ENCODE measurements at regions not wholly inside any gene's neighbourhood (a gene's known extent, or its start where the extent isn't known, plus 50 kb on each side); places are given as distances from the start of the nearest gene placed in this dataset.

DNA sequence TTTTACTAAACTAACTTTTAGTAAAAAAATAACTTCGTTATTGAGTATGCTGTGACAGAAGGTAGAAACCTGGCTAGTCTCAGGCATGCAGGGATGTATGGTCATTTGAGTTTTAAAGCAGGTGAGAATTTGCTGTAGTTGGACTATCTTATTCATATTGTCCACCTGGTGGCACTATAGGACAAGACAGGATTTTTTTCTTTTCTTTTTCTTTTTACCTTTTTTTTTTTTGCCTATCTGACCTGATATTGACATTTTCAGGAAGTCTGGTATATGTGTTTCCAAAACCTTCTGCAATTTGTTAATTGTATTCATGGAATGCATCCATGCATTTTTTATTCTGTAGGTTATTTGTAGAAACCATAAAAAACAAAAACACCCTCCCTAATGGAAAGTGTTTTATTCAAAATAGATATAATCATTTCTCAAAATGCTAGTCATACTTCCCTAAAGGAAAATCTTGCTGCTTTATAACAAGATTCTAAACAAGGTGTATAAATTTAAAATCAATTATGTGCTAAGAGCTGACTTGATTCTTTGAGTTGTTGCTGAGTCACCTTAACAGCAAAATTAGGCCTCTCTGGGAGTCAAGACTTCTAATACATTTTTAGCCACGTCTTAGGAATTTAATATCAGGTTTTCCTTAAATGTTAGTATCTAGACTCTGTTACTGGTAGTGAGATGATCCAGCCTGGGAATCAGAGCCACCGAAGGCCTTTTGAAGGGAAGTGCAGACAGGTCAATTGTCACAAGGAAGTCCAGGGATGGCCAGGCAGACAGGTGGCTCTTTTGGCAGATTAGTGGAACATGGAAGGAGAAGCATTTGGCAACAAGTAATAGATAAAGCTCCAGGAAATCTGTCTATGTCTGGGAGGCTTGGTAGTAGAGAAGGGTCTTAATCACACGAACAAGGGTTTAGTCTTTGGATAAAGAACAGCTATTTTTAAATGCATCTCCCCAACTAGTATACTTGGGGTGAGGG lies 201.3 kb upstream of the GNPDA2 start:
- peak; percentile 25 for DNase-seq

DNA sequence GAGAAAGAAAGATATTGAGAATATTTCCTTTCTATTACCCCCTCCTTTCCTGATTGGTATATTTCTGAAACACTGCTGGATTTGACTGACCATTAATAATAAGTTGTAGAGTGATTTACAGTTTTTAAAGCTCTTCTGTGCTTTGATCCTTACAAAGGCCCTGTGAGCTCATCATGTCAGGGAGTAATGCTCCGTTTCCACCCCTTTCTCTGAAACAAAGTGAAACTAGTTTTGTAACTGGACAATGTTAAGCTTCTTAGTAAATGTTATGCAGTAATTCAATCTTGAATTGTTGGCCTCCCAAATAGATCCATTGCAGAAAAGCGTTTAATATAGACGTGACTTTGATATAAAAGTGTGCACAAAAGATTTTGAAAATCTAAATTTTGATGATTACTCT lies 190.1 kb upstream of the GNPDA2 start:
- peak; percentile 32 for DNase-seq

DNA sequence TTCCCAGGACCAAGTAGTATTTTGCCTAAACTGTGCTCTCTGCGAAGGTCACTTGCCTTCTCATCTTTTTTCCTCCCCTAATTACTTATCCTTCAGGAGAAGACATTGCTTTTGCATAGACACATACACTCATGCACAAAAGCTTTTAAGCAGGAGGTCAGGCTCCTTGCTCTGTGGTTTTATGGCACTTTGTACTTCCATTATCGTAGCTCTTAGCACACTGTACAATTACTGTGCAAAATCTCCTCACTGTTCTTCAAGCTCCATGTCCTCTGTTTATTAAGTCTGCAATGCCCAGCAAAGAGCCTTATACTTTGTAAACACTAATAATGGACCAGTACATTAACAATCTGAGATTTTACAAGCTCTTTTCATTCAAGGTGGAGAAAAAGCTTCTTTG lies 188.4 kb upstream of the GNPDA2 start:
- no peak for DNase-seq

DNA sequence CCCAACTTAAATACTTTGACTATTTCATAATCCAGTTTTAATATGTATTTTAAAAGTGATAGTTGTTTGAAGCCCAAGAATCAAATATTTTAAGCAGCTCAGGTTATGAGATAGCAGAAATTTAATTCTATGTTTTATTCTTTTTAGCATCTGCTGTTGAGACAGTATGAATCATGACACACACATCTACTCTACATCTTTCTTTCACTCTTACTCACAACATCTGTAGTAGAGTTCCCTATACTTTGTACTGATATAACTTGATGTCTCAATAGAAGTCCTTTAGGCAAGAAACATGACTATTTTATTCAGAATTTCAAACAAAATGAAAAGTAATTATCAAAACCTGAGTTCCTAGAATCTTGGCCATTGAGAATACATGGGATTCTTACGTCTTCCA lies 187.9 kb upstream of the GNPDA2 start:
- DNase-seq, result no peak

DNA sequence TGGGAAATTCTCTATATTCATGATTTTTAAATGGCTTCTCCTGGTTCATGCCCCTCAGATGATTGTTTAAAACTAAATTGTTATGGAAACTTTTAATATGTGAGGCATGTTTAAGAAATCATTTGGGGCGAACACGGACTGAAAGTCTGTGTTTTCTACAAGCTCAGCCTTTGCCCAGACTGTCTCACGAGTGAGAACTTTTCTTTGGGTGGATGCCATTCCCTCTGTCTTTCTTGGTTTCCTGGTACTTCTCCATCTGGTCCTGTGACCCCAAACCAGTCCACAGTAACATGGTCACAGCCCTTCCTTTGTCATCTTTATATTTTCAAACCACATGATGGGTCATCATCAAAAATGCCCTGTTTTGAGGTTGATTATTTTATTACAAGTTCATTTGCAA lies 186.6 kb upstream of the GNPDA2 start:
- no peak for DNase-seq

DNA sequence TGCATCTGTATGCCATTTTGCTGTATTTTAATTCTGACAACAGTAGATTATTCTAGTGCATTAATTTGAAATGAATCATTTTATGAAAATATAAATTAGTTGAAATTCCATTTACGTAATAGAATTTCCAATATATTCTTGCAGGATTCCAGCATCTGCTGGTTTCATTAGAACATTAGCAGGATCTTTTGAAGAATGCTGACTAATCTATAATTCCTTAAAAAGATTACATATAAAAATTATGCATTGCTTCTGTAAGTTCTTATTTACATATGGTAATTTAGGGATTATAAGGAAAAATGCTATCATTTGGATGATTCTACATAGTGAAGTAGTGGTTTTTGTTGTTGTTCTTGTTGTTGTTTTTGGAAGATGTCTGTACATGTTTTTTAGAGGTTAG lies 182.2 kb upstream of the GNPDA2 start:
- no peak for DNase-seq

DNA sequence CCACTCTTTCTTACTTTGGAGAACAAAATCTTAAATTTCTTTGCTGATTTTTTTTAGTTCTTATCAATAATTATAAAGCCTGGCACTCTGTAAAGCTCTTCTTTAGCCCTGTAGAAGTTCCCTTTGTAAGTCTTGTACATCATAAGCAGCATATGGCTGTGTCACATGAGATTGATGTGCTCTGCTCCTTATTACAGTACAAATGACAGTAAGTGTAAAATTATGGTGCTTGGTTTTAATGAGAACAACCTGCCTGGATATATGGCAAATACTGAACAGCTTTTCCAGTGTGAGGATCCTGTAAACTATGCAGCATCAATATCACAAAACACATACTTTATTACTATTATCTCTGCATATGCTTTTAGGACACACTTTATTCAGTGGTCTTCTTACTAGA lies 145.9 kb upstream of the GNPDA2 start:
- DNase-seq, result no peak

DNA sequence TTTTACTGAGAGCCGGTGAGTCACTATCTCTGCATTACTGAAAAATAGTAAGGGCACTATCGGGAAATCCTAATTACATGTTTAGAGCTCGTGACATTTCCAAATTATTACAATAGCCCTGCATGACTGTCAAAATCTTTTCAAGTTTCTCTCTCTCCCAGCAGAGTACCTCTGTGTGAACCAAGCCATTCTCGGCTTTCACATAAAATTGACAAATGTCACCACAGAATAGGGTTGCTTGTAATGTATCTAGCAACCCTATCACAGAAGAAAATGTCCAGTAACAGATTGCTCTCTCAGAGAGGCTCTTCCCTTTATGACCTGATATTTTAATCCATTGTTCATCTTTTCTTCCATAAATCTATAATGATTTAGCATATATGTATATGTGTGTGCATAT lies 144.8 kb upstream of the GNPDA2 start:
- no peak for DNase-seq

DNA sequence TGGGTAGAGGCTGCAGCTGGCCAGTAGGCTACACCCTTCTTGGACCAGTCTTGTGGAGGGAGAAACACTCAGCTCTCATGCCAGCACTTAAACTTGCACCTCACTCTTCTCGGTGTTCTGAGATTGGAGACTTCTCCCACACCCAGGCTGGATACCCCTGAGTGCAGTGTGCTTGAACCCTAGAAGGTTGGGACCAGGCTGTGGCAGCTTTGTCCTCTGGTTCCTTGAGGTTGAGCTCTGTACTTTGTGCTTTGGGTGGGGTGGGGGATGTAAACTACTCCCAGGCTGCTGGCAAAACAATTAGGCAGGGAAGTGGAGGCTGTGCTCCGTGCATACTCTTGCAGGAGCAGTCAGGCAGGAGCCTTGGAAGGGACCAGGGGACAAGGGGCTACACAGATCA lies 143.6 kb upstream of the GNPDA2 start:
- no peak for DNase-seq

DNA sequence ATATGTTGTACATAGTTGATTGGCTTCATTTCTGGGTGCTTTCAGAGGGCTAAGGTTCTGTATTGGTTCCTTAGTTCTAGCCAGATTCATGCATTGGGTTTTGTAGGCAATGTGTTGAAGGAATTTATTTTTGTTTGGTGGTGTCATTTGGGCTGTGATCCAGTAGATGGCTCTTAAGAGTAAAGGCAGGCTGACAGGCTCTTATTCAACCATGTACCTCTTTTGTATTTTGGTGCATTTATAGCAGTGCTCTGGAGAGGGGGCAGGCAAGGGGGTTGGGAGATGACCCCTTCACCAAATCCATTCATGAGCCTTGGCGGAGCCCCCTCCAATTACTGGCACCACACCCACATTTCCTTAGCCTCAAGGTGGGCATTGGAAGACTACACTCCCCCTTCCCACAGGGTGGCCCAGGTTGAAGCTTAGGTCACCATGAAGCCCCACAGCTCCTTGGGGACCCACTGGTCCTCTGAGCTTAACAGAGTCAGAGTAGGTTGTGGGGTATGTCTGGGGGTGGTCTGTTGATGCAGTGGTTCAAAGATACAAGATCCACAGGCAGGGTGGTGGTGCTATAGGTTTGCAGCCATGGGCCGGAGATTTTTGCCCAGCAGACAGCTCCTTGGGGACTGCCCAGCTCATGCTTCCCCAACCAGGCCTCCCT lies 143.0 kb upstream of the GNPDA2 start:
- no peak for DNase-seq

DNA sequence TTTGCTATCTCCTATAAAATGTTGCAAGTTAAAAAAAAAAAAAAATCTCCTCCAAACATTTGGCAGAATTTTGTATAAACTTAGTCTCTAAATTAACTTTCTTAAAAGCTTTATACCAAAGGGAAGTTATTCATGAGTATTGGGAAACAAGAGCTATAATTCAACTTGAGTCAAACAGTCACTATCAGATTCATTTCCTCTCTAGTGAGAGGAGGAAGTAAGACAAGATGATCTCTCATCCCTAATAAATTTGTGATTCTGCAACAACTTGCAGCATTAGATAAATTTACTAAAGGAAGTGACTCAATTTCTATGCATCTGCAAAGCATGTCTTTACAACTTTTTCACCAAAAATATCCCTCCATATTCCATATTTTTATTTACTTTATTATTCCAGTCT lies 135.4 kb upstream of the GNPDA2 start:
- DNase-seq, result no peak

DNA sequence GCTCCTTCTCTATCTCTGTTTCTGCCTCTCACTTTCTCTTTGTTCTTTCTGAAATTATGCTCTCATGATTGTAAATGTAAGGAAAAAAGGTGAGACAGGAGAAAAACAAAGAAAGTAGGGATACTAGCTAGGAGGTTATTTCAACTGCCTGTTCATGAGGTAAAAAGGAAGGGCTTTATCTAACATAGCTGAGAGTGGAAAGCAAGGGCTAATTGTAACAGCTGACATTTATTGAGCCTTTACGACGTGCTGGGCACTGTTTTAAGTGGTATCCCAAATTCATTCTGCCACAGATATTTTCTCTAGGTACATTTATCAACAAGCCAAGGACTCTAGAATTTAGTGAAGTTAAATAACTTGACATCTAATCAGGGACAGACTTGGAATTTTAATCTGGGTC lies 133.1 kb upstream of the GNPDA2 start:
- DNase-seq, result no peak

DNA sequence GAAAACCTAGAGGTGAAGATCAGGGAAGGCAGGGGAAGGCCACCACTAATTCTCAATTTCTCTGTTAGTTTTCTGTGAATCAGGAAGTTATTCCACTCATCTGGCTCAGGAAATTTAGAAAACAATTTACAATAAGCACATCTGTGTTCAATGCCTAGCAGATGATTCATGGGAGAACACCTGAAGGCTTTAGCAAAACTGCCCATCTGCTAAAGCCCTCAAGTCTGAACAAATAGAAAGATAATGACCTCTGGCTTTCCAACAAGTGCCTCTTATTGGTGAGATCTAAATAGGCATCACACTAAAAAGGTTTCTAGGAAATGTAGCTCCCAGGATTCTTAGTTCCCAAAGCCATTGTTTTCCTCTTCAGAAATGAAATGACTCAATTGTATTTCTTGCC lies 122.1 kb upstream of the GNPDA2 start:
- no peak for DNase-seq

DNA sequence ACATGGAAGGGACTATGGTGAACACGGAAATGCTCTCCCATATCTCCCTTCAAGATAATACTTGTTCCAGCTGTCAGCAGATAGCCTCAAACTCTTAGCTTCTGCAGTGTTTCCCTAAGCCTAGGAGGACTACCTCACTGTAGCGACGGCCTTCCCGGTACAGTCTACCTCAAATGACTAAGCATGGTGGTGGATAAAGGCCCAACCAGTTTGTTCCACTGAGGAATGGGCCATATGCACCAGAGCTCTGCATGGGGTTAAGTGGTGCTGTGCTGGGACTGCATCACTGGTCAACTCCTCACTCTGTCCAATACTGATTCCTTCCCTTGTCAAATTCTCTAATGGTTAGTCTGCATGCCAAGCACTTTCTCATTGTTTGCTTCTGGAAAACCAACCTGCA lies 119.6 kb upstream of the GNPDA2 start:
- no peak for DNase-seq

DNA sequence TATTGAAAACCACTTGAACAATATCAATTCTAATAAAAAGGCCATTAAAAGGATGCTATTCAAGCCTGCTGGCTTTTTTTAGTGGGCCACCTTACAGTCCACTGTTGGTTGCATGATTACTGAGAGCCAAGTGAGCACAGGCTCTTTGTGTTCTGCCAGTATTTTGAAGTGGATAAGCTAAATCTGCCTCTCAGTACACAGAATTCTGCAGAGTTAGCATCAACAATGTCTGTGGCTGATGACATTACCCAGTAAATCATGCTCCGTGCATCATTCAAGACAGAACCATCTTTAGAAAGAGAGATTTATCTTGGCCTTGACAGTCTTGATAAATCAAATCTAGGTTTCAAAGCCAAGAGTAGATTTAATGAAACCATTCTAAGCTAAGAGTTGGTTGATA lies 119.0 kb upstream of the GNPDA2 start:
- no peak for DNase-seq

DNA sequence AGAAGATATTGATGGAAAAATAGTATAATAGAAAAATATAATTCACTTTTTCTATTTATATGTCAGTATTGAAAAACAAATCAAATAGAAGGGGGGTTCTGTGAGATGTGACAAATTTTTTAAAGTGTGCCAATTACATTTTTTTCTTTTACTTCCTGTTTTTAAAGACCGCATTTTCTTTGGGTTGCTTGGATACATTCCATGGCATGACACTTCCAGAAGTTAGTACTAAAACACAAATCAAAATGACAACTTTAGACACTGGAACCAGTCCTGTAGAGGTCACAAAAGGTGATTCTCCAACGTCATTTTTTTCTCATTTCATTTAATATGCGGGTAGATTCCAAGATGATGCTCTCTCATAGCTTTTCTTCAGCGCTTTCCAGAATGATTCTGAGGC lies 116.2 kb upstream of the GNPDA2 start:
- DNase-seq, result no peak

DNA sequence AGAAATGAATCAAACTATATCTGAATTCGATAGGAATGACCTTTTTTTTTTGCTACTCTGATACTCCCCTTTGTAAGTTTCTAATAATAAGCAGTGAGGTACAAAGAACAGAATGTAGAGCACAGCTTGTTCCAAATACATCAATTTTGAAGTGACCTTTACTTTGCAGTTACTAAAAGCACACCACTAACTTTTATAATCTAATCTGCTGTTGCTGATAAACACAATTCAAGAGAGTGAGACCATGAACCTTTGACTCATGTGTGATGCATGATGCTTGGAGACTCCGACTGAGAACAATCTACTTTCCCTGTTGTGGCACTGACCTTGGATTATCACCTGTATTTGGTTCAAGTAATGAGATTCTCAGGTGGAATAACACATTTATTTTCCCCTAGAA lies 91.6 kb upstream of the GNPDA2 start:
- DNase-seq, result no peak

DNA sequence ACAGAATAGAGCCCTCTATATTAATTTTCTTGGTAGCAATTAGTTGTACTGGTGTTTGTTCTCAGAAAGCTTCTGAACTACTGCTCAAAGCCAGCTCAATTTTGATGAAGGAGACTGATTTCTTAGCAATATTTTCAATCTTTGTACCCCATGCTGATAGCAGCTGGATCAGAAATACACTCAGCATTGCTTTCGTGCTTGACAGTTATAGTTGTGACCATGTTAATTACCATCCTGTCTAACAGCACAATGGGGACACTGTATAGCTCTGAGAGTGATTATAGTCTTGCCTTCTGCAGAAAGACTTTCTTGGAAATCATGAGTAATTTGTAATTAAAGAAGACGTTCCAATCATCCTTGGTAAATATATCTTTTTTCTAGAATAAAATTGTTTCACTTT lies 79.7 kb upstream of the GNPDA2 start:
- no peak for DNase-seq

DNA sequence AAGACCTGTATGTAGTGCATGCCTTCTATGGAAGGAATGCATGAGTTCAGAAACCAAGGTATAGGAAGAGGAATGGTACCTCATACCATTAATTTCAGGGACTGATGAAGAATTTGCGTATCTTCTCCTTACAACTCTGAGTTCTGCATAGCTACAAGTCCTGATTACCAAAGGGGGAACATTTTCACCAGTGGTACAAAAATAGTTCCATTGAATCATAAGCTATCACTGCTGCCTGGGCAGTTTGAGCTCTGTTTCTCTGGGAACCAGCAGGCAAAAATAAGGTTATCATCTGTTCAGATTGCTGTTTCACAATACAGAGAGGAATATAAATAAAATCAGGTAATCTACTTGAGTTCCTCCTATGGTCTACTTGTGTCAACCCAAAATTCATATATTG lies 77.9 kb upstream of the GNPDA2 start:
- no peak for DNase-seq

DNA sequence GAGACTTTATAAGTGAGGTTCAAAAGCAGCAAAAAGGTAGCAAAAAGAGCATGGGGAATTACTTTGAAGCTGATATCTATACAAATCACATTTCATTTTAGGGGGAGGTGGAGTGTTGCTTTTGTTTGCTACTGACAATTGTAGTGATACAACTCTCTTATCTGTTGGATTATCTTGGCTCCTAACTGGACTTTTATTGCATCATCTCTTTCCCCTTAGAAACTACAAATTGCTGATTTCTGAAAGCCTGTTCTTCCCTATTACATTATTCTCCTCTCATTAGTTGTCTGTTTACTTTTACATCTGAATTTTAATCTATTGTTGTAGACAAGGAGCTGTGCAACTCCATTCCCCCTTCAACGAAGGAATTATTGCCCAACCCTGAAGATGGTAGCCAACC lies 75.0 kb upstream of the GNPDA2 start:
- no peak for DNase-seq

DNA sequence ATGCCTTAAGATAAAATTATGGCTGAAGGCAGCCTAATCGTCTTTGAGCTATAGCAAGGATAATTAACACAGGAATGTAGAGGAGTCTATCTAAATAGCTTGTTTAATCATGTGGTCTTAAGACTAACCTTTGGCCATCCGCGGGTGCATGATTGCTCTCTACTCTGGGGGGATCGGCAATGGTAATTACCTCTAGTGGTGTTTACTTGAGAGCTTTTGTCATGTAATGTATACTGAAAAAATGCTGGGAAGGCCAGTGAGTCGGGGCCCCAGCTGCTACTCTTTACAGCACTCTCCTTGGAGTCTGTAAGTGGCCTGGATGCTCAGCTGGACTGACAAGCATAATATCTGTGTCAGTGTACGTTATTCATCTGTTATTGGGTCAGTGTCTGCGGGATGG lies 65.5 kb upstream of the GNPDA2 start:
- no peak for DNase-seq

DNA sequence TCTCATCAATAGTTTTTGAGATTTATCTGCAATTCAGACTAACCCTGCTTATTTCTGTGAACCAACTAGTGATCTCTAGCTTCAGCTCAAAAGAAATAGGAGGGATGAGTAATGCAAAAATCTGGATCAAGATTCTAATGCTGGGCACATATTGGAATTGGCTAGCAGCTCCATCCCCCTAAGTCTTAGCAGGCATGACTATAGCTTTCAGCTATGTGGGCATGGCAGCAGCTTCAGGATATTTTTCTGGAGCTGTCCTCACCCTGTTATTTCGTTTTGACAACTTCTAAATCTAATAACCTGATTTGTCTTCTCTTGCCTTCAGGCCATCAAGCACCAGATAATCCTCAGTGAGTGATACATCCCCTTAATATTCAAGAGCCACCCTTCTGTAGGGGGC lies 50.8 kb upstream of the GNPDA2 start:
- no peak for DNase-seq
